K562 (cell line): ENCODE measurements at regions not wholly inside any gene's neighbourhood (a gene's known extent, or its start where the extent isn't known, plus 50 kb on each side); places are given as distances from the start of the nearest gene placed in this dataset.

Experiments used
- CBX3 ChIP-seq, 2 experiments: IDR thresholded peaks; 1 replicate in 1 of 2; 2 replicates in 1 of 2; pipeline ENCODE4 v1.6.1; 2012; ENCODE audit warnings: inconsistent platforms in 2 of 2, low read length in 2 of 2, borderline replicate concordance in 1 of 2, control low read depth in 1 of 2
- FOS ChIP-seq: IDR thresholded peaks from 3 replicates; pipeline ENCODE4 v1.6.1; 2011; ENCODE audit not compliant: insufficient read length; ENCODE audit errors: extremely low read depth
- NCOR1 ChIP-seq: fragments of 450-650 bp; IDR thresholded peaks from 2 replicates; pipeline ENCODE4 v1.6.1; 2016; ENCODE audit warnings: mild to moderate bottlenecking, moderate library complexity
- NUFIP1 ChIP-seq: fragments of 450-650 bp; IDR thresholded peaks from 2 replicates; pipeline ENCODE4 v1.6.1; 2018; ENCODE audit not compliant: partially characterized antibody
- RFX7 ChIP-seq: fragments of 250-450 bp; sonication (Bioruptor Pico); IDR thresholded peaks from 2 replicates; pipeline ENCODE4 v1.5.1; 2021; ENCODE audit warnings: mild to moderate bottlenecking
- TAF7 ChIP-seq: fragments of 450-650 bp; IDR thresholded peaks from 2 replicates; pipeline ENCODE4 v1.6.1; 2016; ENCODE audit warnings: missing genetic modification characterization, missing compliant biosample characterization
- TCF7 ChIP-seq: sonication (generic); IDR thresholded peaks from 2 replicates; pipeline ENCODE4 v1.6.1; 2016; ENCODE audit warnings: antibody characterized with exemption, borderline replicate concordance
- ZNF146 ChIP-seq: IDR thresholded peaks from one replicate; pipeline ENCODE4 v1.6.1; 2018; ENCODE audit warnings: missing compliant biosample characterization; ENCODE audit not compliant: unreplicated experiment
- ZNF551 ChIP-seq: fragments of 250-450 bp; sonication (Bioruptor Pico); IDR thresholded peaks from 2 replicates; pipeline ENCODE4 v1.5.0; 2021; ENCODE audit warnings: mild to moderate bottlenecking, moderate library complexity
- TF ChIP-seq, protein P1 (sequence below): fragments of 450-650 bp; IDR thresholded peaks from 2 replicates; pipeline ENCODE4 v1.6.1; 2016; ENCODE audit warnings: low read depth
- TF ChIP-seq, protein P2 (sequence below): fragments of 250-450 bp; sonication (Bioruptor Pico); IDR thresholded peaks from 2 replicates; pipeline ENCODE4 v1.5.0; 2020; ENCODE audit warnings: mild to moderate bottlenecking, borderline replicate concordance
- TF ChIP-seq, protein P3 (sequence below): sonication (generic); formaldehyde crosslinking; IDR thresholded peaks from 2 replicates; pipeline ENCODE4 v1.8.0; 2022; ENCODE audit warnings: mild to moderate bottlenecking, missing genetic modification reagents

DNA sequence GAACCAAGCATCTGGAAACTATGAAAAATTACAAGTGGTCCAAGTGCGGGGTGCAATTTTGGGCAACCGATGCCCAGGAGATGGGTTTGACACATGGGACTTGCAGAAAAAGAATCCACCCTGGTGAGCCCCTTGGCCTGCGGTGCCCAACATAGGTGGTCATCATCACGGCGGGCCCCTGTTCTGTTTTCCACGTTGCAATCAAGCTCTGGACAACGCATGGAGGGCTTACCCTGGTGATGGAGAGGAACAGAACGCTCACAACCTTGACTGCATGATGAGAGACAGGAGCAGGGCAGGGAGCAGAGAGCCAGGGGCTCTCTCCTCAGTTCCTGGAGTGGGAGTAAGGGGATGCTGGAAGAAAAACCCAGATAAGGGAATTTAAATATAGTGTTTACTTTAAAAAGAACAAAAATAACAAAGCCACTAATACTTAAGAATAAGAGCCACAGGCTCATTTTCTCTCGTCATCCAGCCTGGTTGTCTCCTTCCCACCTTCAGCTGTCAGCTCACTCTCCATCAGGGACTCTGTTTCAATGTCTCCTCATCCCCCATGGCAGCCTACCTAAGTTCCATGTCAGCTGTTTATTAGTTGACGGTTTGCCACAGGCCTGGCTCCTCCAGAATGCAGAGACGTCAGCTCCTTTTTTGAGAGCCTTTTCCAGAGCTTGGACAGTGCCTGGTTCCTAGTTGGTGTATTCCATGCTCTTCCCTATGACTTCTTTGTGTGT is 172.1 kb downstream of the GADD45G start (continued):
- TF ChIP-seq, protein P1, sequence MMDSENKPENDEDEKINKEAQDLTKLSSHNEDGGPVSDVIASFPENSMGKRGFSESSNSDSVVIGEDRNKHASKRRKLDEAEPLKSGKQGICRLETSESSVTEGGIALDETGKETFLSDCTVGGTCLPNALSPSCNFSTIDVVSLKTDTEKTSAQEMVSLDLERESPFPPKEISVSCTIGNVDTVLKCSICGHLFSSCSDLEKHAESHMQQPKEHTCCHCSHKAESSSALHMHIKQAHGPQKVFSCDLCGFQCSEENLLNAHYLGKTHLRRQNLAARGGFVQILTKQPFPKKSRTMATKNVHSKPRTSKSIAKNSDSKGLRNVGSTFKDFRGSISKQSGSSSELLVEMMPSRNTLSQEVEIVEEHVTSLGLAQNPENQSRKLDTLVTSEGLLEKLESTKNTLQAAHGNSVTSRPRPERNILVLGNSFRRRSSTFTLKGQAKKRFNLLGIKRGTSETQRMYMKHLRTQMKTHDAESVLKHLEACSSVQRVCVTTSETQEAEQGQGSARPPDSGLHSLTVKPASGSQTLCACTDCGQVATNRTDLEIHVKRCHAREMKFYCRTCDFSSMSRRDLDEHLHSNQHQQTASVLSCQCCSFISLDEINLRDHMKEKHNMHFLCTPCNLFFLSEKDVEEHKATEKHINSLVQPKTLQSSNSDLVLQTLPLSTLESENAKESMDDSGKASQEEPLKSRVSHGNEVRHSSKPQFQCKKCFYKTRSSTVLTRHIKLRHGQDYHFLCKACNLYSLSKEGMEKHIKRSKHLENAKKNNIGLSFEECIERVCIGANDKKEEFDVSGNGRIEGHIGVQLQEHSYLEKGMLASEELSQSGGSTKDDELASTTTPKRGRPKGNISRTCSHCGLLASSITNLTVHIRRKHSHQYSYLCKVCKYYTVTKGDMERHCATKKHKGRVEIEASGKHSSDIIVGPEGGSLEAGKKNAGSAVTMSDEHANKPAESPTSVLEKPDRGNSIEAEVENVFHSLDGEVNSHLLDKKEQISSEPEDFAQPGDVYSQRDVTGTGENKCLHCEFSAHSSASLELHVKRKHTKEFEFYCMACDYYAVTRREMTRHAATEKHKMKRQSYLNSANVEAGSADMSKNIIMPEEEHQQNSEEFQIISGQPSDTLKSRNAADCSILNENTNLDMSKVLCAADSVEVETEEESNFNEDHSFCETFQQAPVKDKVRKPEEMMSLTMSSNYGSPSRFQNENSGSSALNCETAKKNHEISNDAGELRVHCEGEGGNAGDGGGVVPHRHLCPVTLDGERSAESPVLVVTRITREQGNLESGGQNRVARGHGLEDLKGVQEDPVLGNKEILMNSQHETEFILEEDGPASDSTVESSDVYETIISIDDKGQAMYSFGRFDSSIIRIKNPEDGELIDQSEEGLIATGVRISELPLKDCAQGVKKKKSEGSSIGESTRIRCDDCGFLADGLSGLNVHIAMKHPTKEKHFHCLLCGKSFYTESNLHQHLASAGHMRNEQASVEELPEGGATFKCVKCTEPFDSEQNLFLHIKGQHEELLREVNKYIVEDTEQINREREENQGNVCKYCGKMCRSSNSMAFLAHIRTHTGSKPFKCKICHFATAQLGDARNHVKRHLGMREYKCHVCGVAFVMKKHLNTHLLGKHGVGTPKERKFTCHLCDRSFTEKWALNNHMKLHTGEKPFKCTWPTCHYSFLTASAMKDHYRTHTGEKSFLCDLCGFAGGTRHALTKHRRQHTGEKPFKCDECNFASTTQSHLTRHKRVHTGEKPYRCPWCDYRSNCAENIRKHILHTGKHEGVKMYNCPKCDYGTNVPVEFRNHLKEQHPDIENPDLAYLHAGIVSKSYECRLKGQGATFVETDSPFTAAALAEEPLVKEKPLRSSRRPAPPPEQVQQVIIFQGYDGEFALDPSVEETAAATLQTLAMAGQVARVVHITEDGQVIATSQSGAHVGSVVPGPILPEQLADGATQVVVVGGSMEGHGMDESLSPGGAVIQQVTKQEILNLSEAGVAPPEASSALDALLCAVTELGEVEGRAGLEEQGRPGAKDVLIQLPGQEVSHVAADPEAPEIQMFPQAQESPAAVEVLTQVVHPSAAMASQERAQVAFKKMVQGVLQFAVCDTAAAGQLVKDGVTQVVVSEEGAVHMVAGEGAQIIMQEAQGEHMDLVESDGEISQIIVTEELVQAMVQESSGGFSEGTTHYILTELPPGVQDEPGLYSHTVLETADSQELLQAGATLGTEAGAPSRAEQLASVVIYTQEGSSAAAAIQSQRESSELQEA = no peak
- TF ChIP-seq TCF7 (no peak), TAF7 (tag) (no peak), CBX3 (IDR thresholded peaks at IDR 0.05; ENCODE audit: borderline replicate concordance in 1 of 2, low read length in 2 of 2) (no peak), RFX7 (CRISPR knock-in tag) (no peak), ZNF551 (CRISPR knock-in tag) (no peak), ZNF146 (CRISPR knock-in tag) (no peak), FOS (no peak), NUFIP1 (no peak), NCOR1 (no peak)
- TF ChIP-seq, protein P2, sequence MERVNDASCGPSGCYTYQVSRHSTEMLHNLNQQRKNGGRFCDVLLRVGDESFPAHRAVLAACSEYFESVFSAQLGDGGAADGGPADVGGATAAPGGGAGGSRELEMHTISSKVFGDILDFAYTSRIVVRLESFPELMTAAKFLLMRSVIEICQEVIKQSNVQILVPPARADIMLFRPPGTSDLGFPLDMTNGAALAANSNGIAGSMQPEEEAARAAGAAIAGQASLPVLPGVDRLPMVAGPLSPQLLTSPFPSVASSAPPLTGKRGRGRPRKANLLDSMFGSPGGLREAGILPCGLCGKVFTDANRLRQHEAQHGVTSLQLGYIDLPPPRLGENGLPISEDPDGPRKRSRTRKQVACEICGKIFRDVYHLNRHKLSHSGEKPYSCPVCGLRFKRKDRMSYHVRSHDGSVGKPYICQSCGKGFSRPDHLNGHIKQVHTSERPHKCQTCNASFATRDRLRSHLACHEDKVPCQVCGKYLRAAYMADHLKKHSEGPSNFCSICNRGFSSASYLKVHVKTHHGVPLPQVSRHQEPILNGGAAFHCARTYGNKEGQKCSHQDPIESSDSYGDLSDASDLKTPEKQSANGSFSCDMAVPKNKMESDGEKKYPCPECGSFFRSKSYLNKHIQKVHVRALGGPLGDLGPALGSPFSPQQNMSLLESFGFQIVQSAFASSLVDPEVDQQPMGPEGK = no peak
- TF ChIP-seq, protein P3, sequence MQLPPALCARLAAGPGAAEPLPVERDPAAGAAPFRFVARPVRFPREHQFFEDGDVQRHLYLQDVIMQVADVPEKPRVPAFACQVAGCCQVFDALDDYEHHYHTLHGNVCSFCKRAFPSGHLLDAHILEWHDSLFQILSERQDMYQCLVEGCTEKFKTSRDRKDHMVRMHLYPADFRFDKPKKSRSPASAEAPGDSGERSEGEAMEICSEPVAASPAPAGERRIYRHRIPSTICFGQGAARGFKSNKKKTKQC (CRISPR knock-in tag) = no peak
